DND-41 (cell line): ENCODE measurements at regions not wholly inside any gene's neighbourhood (a gene's known extent, or its start where the extent isn't known, plus 50 kb on each side); places are given as distances from the start of the nearest gene placed in this dataset.

ENCODE experiments used
- EZH2 ChIP-seq: IDR thresholded peaks from 3 replicates; pipeline ENCODE4 v1.6.1; 2012; ENCODE audit warnings: borderline replicate concordance, low read depth, mild to moderate bottlenecking, moderate library complexity, low read length, inconsistent platforms; ENCODE audit not compliant: severe bottlenecking
- TF ChIP-seq, protein P1 (sequence below): IDR thresholded peaks from 2 replicates; pipeline ENCODE4 v1.5.1; 2012; ENCODE audit warnings: borderline replicate concordance, low read length, moderate library complexity, mild to moderate bottlenecking; ENCODE audit not compliant: poor library complexity, severe bottlenecking; ENCODE audit errors: extremely low read depth

DNA sequence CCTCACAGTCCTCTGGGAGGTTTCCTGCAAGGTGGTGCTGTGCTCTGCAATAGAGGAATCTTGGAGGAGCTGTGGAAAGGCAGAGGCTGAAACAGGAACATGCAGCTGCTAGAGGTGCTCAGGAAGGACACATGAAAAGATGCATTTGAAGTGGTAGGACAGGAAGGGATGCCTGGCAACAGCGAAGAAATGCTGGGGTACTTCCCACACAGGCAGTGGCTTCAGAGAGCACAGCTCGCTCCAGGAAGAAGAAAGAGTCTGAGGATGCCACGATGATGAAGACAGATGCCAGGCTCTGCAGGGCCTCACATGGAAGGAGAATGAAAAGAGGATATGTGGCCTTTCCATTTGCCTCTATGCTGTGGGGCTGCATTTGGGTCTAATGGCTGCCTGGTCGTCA, 77.0 kb upstream of the TMEM72 start:
- TF ChIP-seq, protein P1, sequence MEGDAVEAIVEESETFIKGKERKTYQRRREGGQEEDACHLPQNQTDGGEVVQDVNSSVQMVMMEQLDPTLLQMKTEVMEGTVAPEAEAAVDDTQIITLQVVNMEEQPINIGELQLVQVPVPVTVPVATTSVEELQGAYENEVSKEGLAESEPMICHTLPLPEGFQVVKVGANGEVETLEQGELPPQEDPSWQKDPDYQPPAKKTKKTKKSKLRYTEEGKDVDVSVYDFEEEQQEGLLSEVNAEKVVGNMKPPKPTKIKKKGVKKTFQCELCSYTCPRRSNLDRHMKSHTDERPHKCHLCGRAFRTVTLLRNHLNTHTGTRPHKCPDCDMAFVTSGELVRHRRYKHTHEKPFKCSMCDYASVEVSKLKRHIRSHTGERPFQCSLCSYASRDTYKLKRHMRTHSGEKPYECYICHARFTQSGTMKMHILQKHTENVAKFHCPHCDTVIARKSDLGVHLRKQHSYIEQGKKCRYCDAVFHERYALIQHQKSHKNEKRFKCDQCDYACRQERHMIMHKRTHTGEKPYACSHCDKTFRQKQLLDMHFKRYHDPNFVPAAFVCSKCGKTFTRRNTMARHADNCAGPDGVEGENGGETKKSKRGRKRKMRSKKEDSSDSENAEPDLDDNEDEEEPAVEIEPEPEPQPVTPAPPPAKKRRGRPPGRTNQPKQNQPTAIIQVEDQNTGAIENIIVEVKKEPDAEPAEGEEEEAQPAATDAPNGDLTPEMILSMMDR = no peak
- TF ChIP-seq EZH2 = no peak
